GM19043 (cell line): ENCODE measurements at regions not wholly inside any gene's neighbourhood (a gene's known extent, or its start where the extent isn't known, plus 50 kb on each side); places are given as distances from the start of the nearest gene placed in this dataset.

Source experiments
- ATAC-seq: cut with Tn5 transposase; IDR thresholded peaks from one replicate; pipeline ENCODE4 v1.9.1; 2021; ENCODE audit warnings: low read depth; ENCODE audit not compliant: unreplicated experiment

DNA sequence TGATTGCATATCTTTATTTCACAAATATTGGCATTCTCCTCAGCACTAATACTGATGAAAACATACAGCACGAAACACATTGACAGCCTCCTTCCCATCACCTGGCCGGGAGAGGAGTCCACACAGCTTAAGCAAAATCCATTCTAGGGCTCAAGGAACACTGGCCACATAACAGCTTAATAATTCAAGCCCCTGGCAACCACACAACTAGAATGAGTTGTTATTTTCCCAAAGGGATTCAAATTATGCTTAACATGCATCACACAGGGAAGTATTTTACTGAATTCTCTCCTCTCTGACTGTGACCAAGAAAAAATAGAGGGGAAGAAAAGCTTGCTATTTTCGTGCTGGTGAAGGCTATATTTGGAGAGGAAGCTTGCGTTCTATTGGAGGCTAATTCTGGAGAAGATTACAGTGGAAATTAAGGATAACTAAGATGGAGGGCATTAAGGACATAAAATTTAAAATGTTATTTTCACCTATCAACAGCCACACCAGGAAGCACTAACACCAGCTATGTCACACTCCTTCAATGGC lies 198.5 kb downstream of the ADGRG6 start:
- no peak for ATAC-seq

DNA sequence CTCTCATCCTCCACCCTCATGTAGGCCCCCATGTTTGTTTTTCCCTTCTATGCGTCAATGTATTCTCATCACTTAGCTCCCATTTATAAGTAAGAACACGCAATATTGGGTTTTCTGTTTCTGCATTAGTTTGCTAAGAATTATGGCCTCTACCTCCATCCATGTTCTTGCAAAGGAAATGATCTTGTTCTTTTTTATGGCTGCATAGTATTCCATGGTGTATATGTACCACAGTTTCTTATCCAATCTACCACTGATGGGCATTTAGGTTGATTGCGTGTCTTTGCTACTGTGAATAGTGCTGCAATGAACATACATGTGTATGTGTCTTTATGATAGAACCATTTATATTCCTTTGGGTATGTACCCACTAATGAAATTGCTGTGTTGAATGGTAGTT lies 200.0 kb downstream of the ADGRG6 start:
- no peak for ATAC-seq

DNA sequence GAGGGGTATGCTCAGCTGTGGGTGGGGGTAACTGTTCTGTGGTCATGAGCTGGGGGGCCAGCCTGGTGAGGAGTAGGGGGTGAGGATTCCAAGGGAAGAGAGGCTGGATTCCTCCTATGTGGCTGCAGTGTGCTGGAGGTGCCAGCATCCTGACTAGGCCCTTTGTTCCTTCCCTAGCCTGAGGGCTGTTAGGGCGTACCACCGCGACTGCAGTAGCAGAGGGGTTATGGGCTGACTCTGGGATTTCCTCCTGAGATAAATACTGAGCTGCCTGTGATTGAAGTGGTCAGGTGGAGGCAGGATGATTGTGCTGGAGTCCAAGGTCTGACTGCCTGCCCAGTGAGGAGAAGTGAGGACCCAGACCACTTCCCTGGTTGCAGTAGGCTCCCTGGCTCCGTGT lies 205.3 kb downstream of the ADGRG6 start:
- ATAC-seq, result no peak

DNA sequence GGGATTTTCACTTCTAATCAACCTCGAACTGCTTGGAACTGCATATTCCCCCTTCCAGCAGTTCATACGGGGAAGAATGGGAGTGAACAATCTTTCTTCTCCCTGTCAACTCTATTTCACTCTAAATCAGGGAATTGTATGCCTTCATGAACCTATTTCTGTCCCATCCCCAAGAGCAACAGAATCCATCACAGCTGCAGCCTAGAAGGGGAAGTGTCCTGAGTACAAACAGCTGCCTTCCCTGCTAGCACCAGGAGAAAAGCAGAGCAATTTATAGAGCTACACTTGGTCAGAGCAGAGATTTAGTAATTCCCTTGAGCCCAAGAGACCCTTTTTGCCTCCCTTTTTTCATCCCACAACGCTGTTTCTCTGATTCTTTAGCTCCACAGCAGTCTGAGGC lies 208.4 kb downstream of the ADGRG6 start:
- ATAC-seq, result no peak

GRCh38 chr6:142518126-142518525 lies 216.3 kb downstream of the ADGRG6 start:
- ATAC-seq, result no peak

- ATAC-seq, result no peak
Measured at GRCh38 chr6:142518761-142519160, 217.0 kb downstream of the ADGRG6 start.

GRCh38 chr6:142521791-142522190 lies 220.0 kb downstream of the ADGRG6 start:
- no peak for ATAC-seq

- ATAC-seq, result no peak
Measured at GRCh38 chr6:142523515-142524375, 221.9 kb downstream of the ADGRG6 start.

DNA sequence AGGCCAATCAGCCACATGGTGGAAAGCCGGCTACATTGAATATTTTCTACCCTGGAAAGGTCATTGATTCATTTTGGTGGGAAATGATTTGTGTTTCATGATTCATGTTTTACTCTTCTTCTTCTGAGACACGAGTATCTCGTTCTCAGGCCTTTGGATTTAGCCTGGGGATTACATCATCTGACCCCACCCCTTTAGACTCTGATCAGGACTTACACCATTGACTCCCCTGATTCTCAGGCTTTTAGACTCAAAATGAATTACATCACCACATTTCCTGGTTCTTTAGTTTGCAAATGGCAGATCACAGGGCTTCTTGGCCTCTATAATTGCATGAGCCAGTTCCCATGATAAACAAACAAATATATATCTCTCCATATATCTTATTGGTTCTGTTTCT lies 228.8 kb downstream of the ADGRG6 start:
- ATAC-seq, result no peak

- ATAC-seq, result no peak
Measured at GRCh38 chr6:142531727-142532126, 229.9 kb downstream of the ADGRG6 start.

DNA sequence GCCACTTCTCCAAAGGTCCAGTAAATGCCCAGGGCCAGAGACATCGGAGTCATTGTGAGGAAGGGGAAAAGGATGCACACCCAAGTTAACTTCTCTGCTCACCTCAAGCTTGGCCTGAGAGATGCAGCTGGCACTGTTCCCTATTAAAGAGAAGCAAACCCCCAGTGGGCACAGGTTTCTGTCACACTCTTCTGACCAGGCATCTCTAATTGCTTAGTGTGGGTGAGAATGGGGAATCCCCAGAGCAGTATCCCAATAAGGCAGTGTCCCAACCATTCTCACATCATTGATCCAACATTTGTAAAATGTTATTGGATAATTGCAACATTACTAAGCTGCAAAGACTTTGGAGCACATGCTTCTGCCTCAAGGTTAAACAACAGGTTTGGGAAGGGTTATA lies 232.3 kb downstream of the ADGRG6 start:
- ATAC-seq, result no peak

DNA sequence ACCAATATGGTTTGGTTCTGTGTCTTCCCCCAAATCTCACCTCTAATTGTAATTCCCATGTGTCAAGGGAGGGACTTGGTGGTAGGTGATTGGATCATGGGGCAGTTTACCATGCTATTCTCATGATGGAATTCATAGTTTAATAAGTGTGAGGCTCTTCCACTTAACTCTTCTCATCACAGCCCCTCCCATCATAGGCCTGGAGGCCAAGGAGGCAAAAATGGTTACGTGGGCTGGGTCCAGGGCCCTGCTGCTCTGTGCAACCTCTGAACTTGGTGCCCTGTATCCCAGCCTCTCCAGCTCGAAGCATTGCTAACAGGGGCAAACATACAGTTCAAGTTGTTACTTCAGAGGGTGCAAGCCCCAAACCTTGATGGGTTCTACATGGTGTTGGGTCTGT lies 232.7 kb downstream of the ADGRG6 start:
- no peak for ATAC-seq

DNA sequence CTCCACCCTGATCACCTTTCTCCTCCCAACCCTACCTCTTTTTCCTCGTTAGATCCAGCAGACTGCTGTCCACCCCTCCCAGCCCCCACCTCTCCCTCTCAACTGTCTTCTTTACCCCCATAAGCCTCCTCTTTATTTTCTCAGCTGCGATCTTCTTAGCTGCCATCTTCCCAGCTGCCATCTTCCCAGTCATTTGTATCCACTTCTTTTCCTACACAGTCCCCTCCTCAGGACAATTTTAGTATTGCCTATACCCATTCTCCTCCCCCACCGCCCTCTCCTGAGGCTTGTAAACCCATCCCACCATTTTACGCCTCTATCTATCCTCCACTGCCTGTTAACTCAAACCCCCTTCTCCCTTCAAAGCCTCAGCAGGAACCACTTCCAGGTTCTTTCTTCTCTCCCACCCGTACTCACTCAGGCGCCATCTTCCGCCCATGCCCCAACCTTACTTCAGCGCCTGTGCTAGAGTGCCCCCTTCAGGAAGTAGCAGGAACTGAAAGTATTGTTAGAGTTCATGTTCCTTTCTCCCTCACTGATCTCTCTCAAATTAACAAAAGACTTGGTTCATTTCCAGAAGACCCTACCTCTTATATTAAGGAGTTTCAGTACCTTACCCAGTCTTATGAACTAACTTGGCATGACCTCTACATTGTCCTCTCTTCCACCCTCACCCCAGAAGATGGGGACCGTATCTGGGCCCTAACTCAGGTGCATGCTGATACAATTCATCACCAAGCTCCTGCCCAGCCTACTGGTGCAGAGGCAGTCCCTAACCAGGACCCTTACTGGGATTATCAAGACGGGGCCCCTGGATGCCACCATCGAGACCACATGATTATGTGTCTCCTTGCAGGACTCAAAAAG lies 236.0 kb downstream of the ADGRG6 start:
- no peak for ATAC-seq

- no peak for ATAC-seq
Measured at GRCh38 chr6:142542704-142543233, 241.0 kb downstream of the ADGRG6 start.

- ATAC-seq, result no peak
Measured at GRCh38 chr6:142543606-142544005, 241.8 kb downstream of the ADGRG6 start.

- ATAC-seq, result no peak
Measured at GRCh38 chr6:142544199-142544838, 242.5 kb downstream of the ADGRG6 start.

- no peak for ATAC-seq
Measured at GRCh38 chr6:142545147-142545546, 243.3 kb downstream of the ADGRG6 start.

DNA sequence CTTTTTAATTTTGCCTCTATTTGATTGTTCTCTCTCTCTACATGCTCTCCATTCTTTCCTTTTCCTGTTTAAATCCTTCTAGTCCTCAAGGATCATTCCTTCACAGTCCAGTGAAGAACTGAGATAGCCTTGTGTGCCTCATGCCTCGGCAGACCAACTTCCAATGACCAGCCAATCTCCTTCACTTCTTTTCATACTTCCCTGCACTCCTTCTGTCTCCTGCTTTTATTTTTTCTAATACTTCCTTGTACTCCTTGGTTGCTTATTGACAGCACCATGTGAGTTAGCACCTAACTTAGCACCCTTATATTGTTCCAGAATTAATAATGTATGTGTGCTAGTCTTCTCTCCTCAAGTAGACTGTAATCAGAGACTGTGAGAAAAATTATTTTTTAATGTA lies 246.8 kb downstream of the ADGRG6 start:
- ATAC-seq, result no peak

DNA sequence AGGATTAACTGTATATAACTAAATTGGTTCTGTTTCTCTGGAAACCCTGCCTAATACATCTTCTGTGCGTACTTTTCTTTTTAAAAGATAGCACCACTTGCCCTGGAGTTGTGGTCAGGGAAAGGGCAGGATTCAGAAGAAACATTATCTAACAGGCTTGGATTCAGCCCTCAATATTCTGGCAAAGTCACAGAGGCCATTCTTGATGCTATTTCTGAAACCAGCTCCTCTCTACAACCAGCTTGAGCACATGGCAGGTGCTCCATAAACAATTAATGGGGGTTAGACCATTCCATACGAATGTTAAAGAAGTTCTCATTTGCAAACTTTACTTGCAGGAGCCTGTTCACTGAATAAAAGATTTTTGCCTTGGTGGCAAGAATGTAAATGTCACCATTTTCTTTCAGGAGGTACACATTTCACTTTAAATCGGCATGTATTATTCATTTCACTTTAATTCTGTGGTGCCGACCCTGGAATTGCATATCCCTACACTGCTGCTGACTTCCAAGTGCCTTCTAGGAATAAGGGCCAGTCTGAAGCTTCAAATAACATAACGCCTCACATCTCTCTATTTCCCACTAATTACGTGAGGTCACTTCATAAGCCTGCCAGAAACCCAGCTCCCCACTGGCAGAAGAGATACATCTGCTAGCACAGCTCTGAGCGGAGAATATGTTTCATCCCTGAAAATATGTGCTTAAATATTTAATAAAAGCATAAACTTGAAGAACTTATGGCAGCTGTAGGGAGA lies 248.7 kb downstream of the ADGRG6 start:
- no peak for ATAC-seq

- no peak for ATAC-seq
Measured at GRCh38 chr6:142551274-142551811, 249.5 kb downstream of the ADGRG6 start.
